ENCODE measurements at regions not wholly inside any gene's neighbourhood (a gene's known extent, or its start where the extent isn't known, plus 50 kb on each side); places are given as distances from the start of the nearest gene placed in this dataset.

GRCh38 chr6:126608681-126609080 lies 268.8 kb downstream of the CENPW start:
- Mint-ChIP-seq H3K27ac (no peak overlapping the region), H3K27me3 (no peaks in the 10 kb centered on the region), H3K36me3 (no peaks in the 10 kb centered on the region), H3K4me1 (no peaks in the 10 kb centered on the region), H3K4me3 (no peak overlapping the region), H3K9me3 (peaks cover 8 to 20% (median 19%) of the 10 kb centered on the region in 3 donors)
- H3K9me3 ChIP-seq, result no peaks in the 10 kb centered on the region
- no peaks in the 10 kb centered on the region for H3K36me3 ChIP-seq (ENCODE audit: control insufficient read depth in 2 of 2, extremely low read depth in 1 of 2, insufficient read depth in 1 of 2, low read length in 1 of 2)
- DNase-seq, result no peak
- no peaks in the 10 kb centered on the region for H3K4me1 ChIP-seq (ENCODE audit: control insufficient read depth in 1 of 2, extremely low read depth in 1 of 2, insufficient read depth in 2 of 2, low read length in 2 of 2)
- WGBS (ENCODE audit: insufficient coverage), result no CpG with 5 or more reads among the region's 4 CpGs
- H3K27me3 ChIP-seq (replicated peaks in 1 of 2; ENCODE audit: control insufficient read depth in 2 of 2, extremely low read depth in 1 of 2, insufficient read depth in 2 of 2, low read length in 1 of 2), result no peaks in the 10 kb centered on the region
- ChIA-PET CTCF (no interaction called here), POLR2A (no interaction called here)
- H3K4me3 ChIP-seq (ENCODE audit: control insufficient read depth in 1 of 2, extremely low read depth in 1 of 2, low read length in 1 of 2), result no peak overlapping the region
- ATAC-seq (replicated peaks in 1 of 4), result no peak
- H3K27ac ChIP-seq (ENCODE audit: low read length), result no peak overlapping the region

GRCh38 chr6:126614642-126615504 lies 275.0 kb downstream of the CENPW start:
- ATAC-seq (replicated peaks in 1 of 4) (no peak), DNase-seq (no peak)
- Mint-ChIP-seq H3K27me3 (no peaks in the 10 kb centered on the region), H3K9me3 (peaks cover 6 to 19% (median 18%) of the 10 kb centered on the region in 3 donors), H3K4me3 (no peak overlapping the region), H3K4me1 (no peaks in the 10 kb centered on the region), H3K27ac (no peak overlapping the region), H3K36me3 (no peaks in the 10 kb centered on the region)
- POLR2A ChIA-PET, result interaction anchor here in 1 of 2 donors (0.6 kb wide), 1 partner anchor 157 kb away, joined by 5 read pairs; no protein-coding TSS in a partner anchor
- Histone ChIP-seq H3K27ac (ENCODE audit: low read length) (no peak overlapping the region), H3K4me3 (ENCODE audit: control insufficient read depth in 1 of 2, extremely low read depth in 1 of 2, low read length in 1 of 2) (no peak overlapping the region), H3K4me1 (ENCODE audit: control insufficient read depth in 1 of 2, extremely low read depth in 1 of 2, insufficient read depth in 2 of 2, low read length in 2 of 2) (no peaks in the 10 kb centered on the region), H3K36me3 (ENCODE audit: control insufficient read depth in 2 of 2, extremely low read depth in 1 of 2, insufficient read depth in 1 of 2, low read length in 1 of 2) (no peaks in the 10 kb centered on the region), H3K27me3 (replicated peaks in 1 of 2; ENCODE audit: control insufficient read depth in 2 of 2, extremely low read depth in 1 of 2, insufficient read depth in 2 of 2, low read length in 1 of 2) (no peaks in the 10 kb centered on the region), H3K9me3 (no peaks in the 10 kb centered on the region)
- CTCF ChIA-PET, result no interaction called here
- 74% methylated on average over 2 of the region's 6 CpGs for WGBS (ENCODE audit: insufficient coverage)

- no peak overlapping the region for H3K27ac ChIP-seq (ENCODE audit: low read length)
- ChIA-PET POLR2A (no interaction called here), CTCF (no interaction called here)
- H3K4me3 ChIP-seq (ENCODE audit: control insufficient read depth in 1 of 2, extremely low read depth in 1 of 2, low read length in 1 of 2), result no peak overlapping the region
- no peaks in the 10 kb centered on the region for H3K4me1 ChIP-seq (ENCODE audit: control insufficient read depth in 1 of 2, extremely low read depth in 1 of 2, insufficient read depth in 2 of 2, low read length in 2 of 2)
- peaks cover 6 to 17% (median 15%) of the 10 kb centered on the region in 3 donors for H3K9me3 Mint-ChIP-seq
- no peaks in the 10 kb centered on the region for H3K36me3 ChIP-seq (ENCODE audit: control insufficient read depth in 2 of 2, extremely low read depth in 1 of 2, insufficient read depth in 1 of 2, low read length in 1 of 2)
- H3K9me3 ChIP-seq, result no peaks in the 10 kb centered on the region
- DNase-seq, result no peak
- H3K36me3 Mint-ChIP-seq, result no peaks in the 10 kb centered on the region
- no peak overlapping the region for H3K4me3 Mint-ChIP-seq
- WGBS (ENCODE audit: insufficient coverage), result no CpG with 5 or more reads among the region's 2 CpGs
- H3K27me3 ChIP-seq (replicated peaks in 1 of 2; ENCODE audit: control insufficient read depth in 2 of 2, extremely low read depth in 1 of 2, insufficient read depth in 2 of 2, low read length in 1 of 2), result no peaks in the 10 kb centered on the region
- H3K27me3 Mint-ChIP-seq, result no peaks in the 10 kb centered on the region
- no peak for ATAC-seq (replicated peaks in 1 of 4)
- H3K4me1 Mint-ChIP-seq, result no peaks in the 10 kb centered on the region
- no peak overlapping the region for H3K27ac Mint-ChIP-seq
These were observed 277.0 kb downstream of the CENPW start for GRCh38 chr6:126616866-126617265.

GRCh38 chr6:126618639-126619343 lies 278.9 kb downstream of the CENPW start:
- peaks cover 1 to 4% (median 4%) of the 10 kb centered on the region in 3 donors for H3K9me3 Mint-ChIP-seq
- Histone ChIP-seq H3K4me3 (ENCODE audit: control insufficient read depth in 1 of 2, extremely low read depth in 1 of 2, low read length in 1 of 2) (no peak overlapping the region), H3K27ac (ENCODE audit: low read length) (no peak overlapping the region), H3K27me3 (replicated peaks in 1 of 2; ENCODE audit: control insufficient read depth in 2 of 2, extremely low read depth in 1 of 2, insufficient read depth in 2 of 2, low read length in 1 of 2) (no peaks in the 10 kb centered on the region), H3K36me3 (ENCODE audit: control insufficient read depth in 2 of 2, extremely low read depth in 1 of 2, insufficient read depth in 1 of 2, low read length in 1 of 2) (no peaks in the 10 kb centered on the region), H3K4me1 (ENCODE audit: control insufficient read depth in 1 of 2, extremely low read depth in 1 of 2, insufficient read depth in 2 of 2, low read length in 2 of 2) (no peaks in the 10 kb centered on the region), H3K9me3 (no peaks in the 10 kb centered on the region)
- no peak overlapping the region for H3K4me3 Mint-ChIP-seq
- ATAC-seq (replicated peaks in 1 of 4) (no peak), DNase-seq (no peak)
- ChIA-PET POLR2A (no interaction called here), CTCF (interaction anchor here in 1 of 2 donors (0.9 kb wide), 1 partner anchor 8 kb away, joined by 3 read pairs; no protein-coding TSS in a partner anchor)
- H3K27me3 Mint-ChIP-seq, result no peaks in the 10 kb centered on the region
- H3K36me3 Mint-ChIP-seq, result no peaks in the 10 kb centered on the region
- WGBS (ENCODE audit: insufficient coverage), result no CpG with 5 or more reads among the region's 1 CpG
- no peaks in the 10 kb centered on the region for H3K4me1 Mint-ChIP-seq
- H3K27ac Mint-ChIP-seq, result no peak overlapping the region

GRCh38 chr6:126620719-126621118 lies 280.8 kb downstream of the CENPW start:
- no peaks in the 10 kb centered on the region for H3K36me3 Mint-ChIP-seq
- no peak for DNase-seq
- no peaks in the 10 kb centered on the region for H3K27me3 Mint-ChIP-seq
- H3K9me3 Mint-ChIP-seq, result peaks cover 0 to 2% (median 0%) of the 10 kb centered on the region in 3 donors
- Histone ChIP-seq H3K27ac (ENCODE audit: low read length) (no peak overlapping the region), H3K9me3 (no peaks in the 10 kb centered on the region), H3K36me3 (ENCODE audit: control insufficient read depth in 2 of 2, extremely low read depth in 1 of 2, insufficient read depth in 1 of 2, low read length in 1 of 2) (no peaks in the 10 kb centered on the region), H3K4me1 (ENCODE audit: control insufficient read depth in 1 of 2, extremely low read depth in 1 of 2, insufficient read depth in 2 of 2, low read length in 2 of 2) (no peaks in the 10 kb centered on the region), H3K4me3 (ENCODE audit: control insufficient read depth in 1 of 2, extremely low read depth in 1 of 2, low read length in 1 of 2) (no peak overlapping the region), H3K27me3 (replicated peaks in 1 of 2; ENCODE audit: control insufficient read depth in 2 of 2, extremely low read depth in 1 of 2, insufficient read depth in 2 of 2, low read length in 1 of 2) (no peaks in the 10 kb centered on the region)
- no peak overlapping the region for H3K4me3 Mint-ChIP-seq
- H3K27ac Mint-ChIP-seq, result no peak overlapping the region
- CTCF ChIA-PET, result interaction anchor here in 1 of 2 donors (1.0 kb wide), 1 partner anchor 10 kb away, joined by 3 read pairs; no protein-coding TSS in a partner anchor
- no CpG with 5 or more reads among the region's 1 CpG for WGBS (ENCODE audit: insufficient coverage)
- no peak for ATAC-seq (replicated peaks in 1 of 4)
- POLR2A ChIA-PET, result no interaction called here
- no peaks in the 10 kb centered on the region for H3K4me1 Mint-ChIP-seq

- Histone ChIP-seq H3K27me3 (replicated peaks in 1 of 2; ENCODE audit: control insufficient read depth in 2 of 2, extremely low read depth in 1 of 2, insufficient read depth in 2 of 2, low read length in 1 of 2) (no peaks in the 10 kb centered on the region), H3K4me3 (ENCODE audit: control insufficient read depth in 1 of 2, extremely low read depth in 1 of 2, low read length in 1 of 2) (no peak overlapping the region), H3K36me3 (ENCODE audit: control insufficient read depth in 2 of 2, extremely low read depth in 1 of 2, insufficient read depth in 1 of 2, low read length in 1 of 2) (no peaks in the 10 kb centered on the region), H3K27ac (ENCODE audit: low read length) (no peak overlapping the region), H3K9me3 (no peaks in the 10 kb centered on the region), H3K4me1 (ENCODE audit: control insufficient read depth in 1 of 2, extremely low read depth in 1 of 2, insufficient read depth in 2 of 2, low read length in 2 of 2) (no peaks in the 10 kb centered on the region)
- WGBS (ENCODE audit: insufficient coverage), result 83% methylated on average over 1 of the region's 2 CpGs
- no peaks in the 10 kb centered on the region for H3K4me1 Mint-ChIP-seq
- peaks cover 0 to 2% (median 0%) of the 10 kb centered on the region in 3 donors for H3K9me3 Mint-ChIP-seq
- H3K4me3 Mint-ChIP-seq, result no peak overlapping the region
- H3K36me3 Mint-ChIP-seq, result no peaks in the 10 kb centered on the region
- H3K27ac Mint-ChIP-seq, result no peak overlapping the region
- ChIA-PET POLR2A (no interaction called here), CTCF (no interaction called here)
- no peaks in the 10 kb centered on the region for H3K27me3 Mint-ChIP-seq
- DNase-seq (no peak), ATAC-seq (replicated peaks in 1 of 4) (no peak)
These were observed 285.1 kb downstream of the CENPW start for GRCh38 chr6:126625019-126625418.
